HUES6 (cell line): ENCODE measurements at regions not wholly inside any gene's neighbourhood (a gene's known extent, or its start where the extent isn't known, plus 50 kb on each side); places are given as distances from the start of the nearest gene placed in this dataset.

Experiments used
- H3K27ac ChIP-seq: 2 replicates; pipeline ENCODE4 v1.7.0; 2013; ENCODE audit warnings: low read depth, mild to moderate bottlenecking, low read length, inconsistent platforms
- H3K27me3 ChIP-seq: 2 replicates; pipeline ENCODE4 v1.6.1; 2013; ENCODE audit warnings: low read length; ENCODE audit not compliant: control insufficient read depth, insufficient read depth
- H3K36me3 ChIP-seq: 2 replicates; pipeline ENCODE4 v1.6.1; 2013; ENCODE audit warnings: low read length; ENCODE audit not compliant: control insufficient read depth, insufficient read depth
- H3K4me1 ChIP-seq: 2 replicates; pipeline ENCODE4 v1.6.1; 2013; ENCODE audit warnings: low read length; ENCODE audit not compliant: control insufficient read depth, insufficient read depth
- H3K4me3 ChIP-seq: 2 replicates; pipeline ENCODE4 v1.5.1; 2013; ENCODE audit warnings: low read depth, low read length
- H3K9ac ChIP-seq: one replicate; pipeline ENCODE4 v1.6.1; 2013; ENCODE audit warnings: mild to moderate bottlenecking, low read length
- H3K9me3 ChIP-seq: 2 replicates; pipeline ENCODE4 v1.6.1; 2013; ENCODE audit warnings: low read depth, low read length; ENCODE audit not compliant: control insufficient read depth, insufficient read depth

GRCh38 chr20:10789386-10789785, 115.6 kb upstream of the JAG1 start:
- Histone ChIP-seq H3K4me3 (no peak overlapping the region), H3K4me1 (peaks cover 28% of the 10 kb centered on the region), H3K36me3 (no peaks in the 10 kb centered on the region), H3K27me3 (no peaks in the 10 kb centered on the region), H3K27ac (no peak overlapping the region), H3K9ac (no peak overlapping the region), H3K9me3 (no peaks in the 10 kb centered on the region)

GRCh38 chr20:10790013-10790412, 116.2 kb upstream of the JAG1 start:
- Histone ChIP-seq H3K4me3 (no peak overlapping the region), H3K36me3 (no peaks in the 10 kb centered on the region), H3K27me3 (no peaks in the 10 kb centered on the region), H3K27ac (no peak overlapping the region), H3K9me3 (no peaks in the 10 kb centered on the region), H3K4me1 (peaks cover 27% of the 10 kb centered on the region), H3K9ac (no peak overlapping the region)

- Histone ChIP-seq H3K27ac (no peak overlapping the region), H3K27me3 (no peaks in the 10 kb centered on the region), H3K9me3 (no peaks in the 10 kb centered on the region), H3K4me1 (peaks cover 27% of the 10 kb centered on the region), H3K9ac (no peak overlapping the region), H3K4me3 (no peak overlapping the region), H3K36me3 (no peaks in the 10 kb centered on the region)
Measured at GRCh38 chr20:10792291-10792690, 118.5 kb upstream of the JAG1 start.

GRCh38 chr20:10793766-10794165, 120.0 kb upstream of the JAG1 start:
- Histone ChIP-seq H3K27me3 (no peaks in the 10 kb centered on the region), H3K9ac (no peak overlapping the region), H3K4me1 (peaks cover 27% of the 10 kb centered on the region), H3K36me3 (no peaks in the 10 kb centered on the region), H3K9me3 (no peaks in the 10 kb centered on the region), H3K4me3 (no peak overlapping the region), H3K27ac (0 out of 2 replicates have a peak overlapping the region, but pooled peaks have one; percentile 51)

- Histone ChIP-seq H3K36me3 (no peaks in the 10 kb centered on the region), H3K4me3 (no peak overlapping the region), H3K9ac (no peak overlapping the region), H3K9me3 (no peaks in the 10 kb centered on the region), H3K27me3 (no peaks in the 10 kb centered on the region), H3K27ac (no peak overlapping the region), H3K4me1 (peaks cover 24% of the 10 kb centered on the region)
Measured at GRCh38 chr20:10794765-10795164, 121.0 kb upstream of the JAG1 start.

GRCh38 chr20:10795286-10796026, 121.7 kb upstream of the JAG1 start:
- no peaks in the 10 kb centered on the region for H3K9me3 ChIP-seq
- H3K36me3 ChIP-seq: no peaks in the 10 kb centered on the region
- no peak overlapping the region for H3K27ac ChIP-seq
- H3K4me1 ChIP-seq: peaks cover 17% of the 10 kb centered on the region
- no peaks in the 10 kb centered on the region for H3K27me3 ChIP-seq
- no peak overlapping the region for H3K4me3 ChIP-seq
- H3K9ac ChIP-seq: no peak overlapping the region

- peaks cover 11% of the 10 kb centered on the region for H3K4me1 ChIP-seq
- H3K4me3 ChIP-seq: no peak overlapping the region
- no peak overlapping the region for H3K9ac ChIP-seq
- no peaks in the 10 kb centered on the region for H3K27me3 ChIP-seq
- H3K27ac ChIP-seq: no peak overlapping the region
- no peaks in the 10 kb centered on the region for H3K36me3 ChIP-seq
- no peaks in the 10 kb centered on the region for H3K9me3 ChIP-seq
Measured at GRCh38 chr20:10798811-10799210, 125.0 kb upstream of the JAG1 start.

GRCh38 chr20:10799735-10800134, 125.9 kb upstream of the JAG1 start:
- Histone ChIP-seq H3K27me3 (no peaks in the 10 kb centered on the region), H3K27ac (no peak overlapping the region), H3K9ac (no peak overlapping the region), H3K9me3 (no peaks in the 10 kb centered on the region), H3K36me3 (no peaks in the 10 kb centered on the region), H3K4me1 (peaks cover 2% of the 10 kb centered on the region; the same call in 1 of the 2 replicates), H3K4me3 (no peak overlapping the region)

GRCh38 chr20:10800288-10800687, 126.5 kb upstream of the JAG1 start:
- H3K9me3 ChIP-seq: no peaks in the 10 kb centered on the region

GRCh38 chr20:10802236-10802635, 128.4 kb upstream of the JAG1 start:
- Histone ChIP-seq H3K9ac (no peak overlapping the region), H3K36me3 (no peaks in the 10 kb centered on the region), H3K9me3 (no peaks in the 10 kb centered on the region), H3K4me3 (no peak overlapping the region), H3K27me3 (no peaks in the 10 kb centered on the region), H3K27ac (no peak overlapping the region), H3K4me1 (peaks cover 12% of the 10 kb centered on the region)

More at GRCh38 chr20:10800288-10800687, 126.5 kb upstream of the JAG1 start:
- Histone ChIP-seq H3K4me1 (no peaks in the 10 kb centered on the region), H3K27ac (no peak overlapping the region), H3K27me3 (no peaks in the 10 kb centered on the region), H3K9ac (no peak overlapping the region), H3K36me3 (no peaks in the 10 kb centered on the region), H3K4me3 (no peak overlapping the region)

GRCh38 chr20:10805764-10806163, 132.0 kb upstream of the JAG1 start:
- Histone ChIP-seq H3K36me3 (no peaks in the 10 kb centered on the region), H3K4me1 (peaks cover 12% of the 10 kb centered on the region), H3K27ac (no peak overlapping the region), H3K4me3 (no peak overlapping the region), H3K9ac (no peak overlapping the region), H3K9me3 (no peaks in the 10 kb centered on the region), H3K27me3 (no peaks in the 10 kb centered on the region)
